ENCODE measurements at regions not wholly inside any gene's neighbourhood (a gene's known extent, or its start where the extent isn't known, plus 50 kb on each side); places are given as distances from the start of the nearest gene placed in this dataset.

- TF ChIP-seq TAF1 (IDR thresholded peaks at IDR 0.05; ENCODE audit: low read depth, low read length) (no peak), PAX5 (IDR thresholded peaks at IDR 0.05; ENCODE audit: insufficient read depth, low read length, severe bottlenecking) (no peak), POLR2AphosphoS5 (IDR thresholded peaks at IDR 0.05; ENCODE audit: low read depth, low read length) (no peak), POU2F2 (IDR thresholded peaks at IDR 0.05; ENCODE audit: low read depth, low read length) (no peak), POLR2A (IDR thresholded peaks at IDR 0.05; ENCODE audit: low read depth, low read length) (no peak), SPI1 (IDR thresholded peaks at IDR 0.05; ENCODE audit: low read depth, low read length) (no peak)
- FAIRE-seq (no peak), DNase-seq (ENCODE audit: insufficient read length, low spot score) (no peak)
Observed at GRCh38 chr3:166743481-166744134, 636.5 kb downstream of the ZBBX start.

- TF ChIP-seq PAX5 (IDR thresholded peaks at IDR 0.05; ENCODE audit: insufficient read depth, low read length, severe bottlenecking) = no peak
- no peak for TF ChIP-seq POU2F2 (IDR thresholded peaks at IDR 0.05; ENCODE audit: low read depth, low read length)
- TF ChIP-seq POLR2A (IDR thresholded peaks at IDR 0.05; ENCODE audit: low read depth, low read length) = no peak
- no peak for TF ChIP-seq POLR2AphosphoS5 (IDR thresholded peaks at IDR 0.05; ENCODE audit: low read depth, low read length)
- TF ChIP-seq SPI1 (IDR thresholded peaks at IDR 0.05; ENCODE audit: low read depth, low read length) = no peak
- no peak for TF ChIP-seq TAF1 (IDR thresholded peaks at IDR 0.05; ENCODE audit: low read depth, low read length)
- FAIRE-seq (no peak), DNase-seq (ENCODE audit: insufficient read length, low spot score) (no peak)
Observed at GRCh38 chr3:166734734-166735133, 645.4 kb downstream of the ZBBX start.

GRCh38 chr3:166731701-166732100 is 648.4 kb downstream of the ZBBX start:
- DNase-seq (ENCODE audit: insufficient read length, low spot score) (no peak), FAIRE-seq (no peak)
- TF ChIP-seq TAF1 (IDR thresholded peaks at IDR 0.05; ENCODE audit: low read depth, low read length) (no peak), PAX5 (IDR thresholded peaks at IDR 0.05; ENCODE audit: insufficient read depth, low read length, severe bottlenecking) (no peak), POLR2AphosphoS5 (IDR thresholded peaks at IDR 0.05; ENCODE audit: low read depth, low read length) (no peak), SPI1 (IDR thresholded peaks at IDR 0.05; ENCODE audit: low read depth, low read length) (no peak), POLR2A (IDR thresholded peaks at IDR 0.05; ENCODE audit: low read depth, low read length) (no peak), POU2F2 (IDR thresholded peaks at IDR 0.05; ENCODE audit: low read depth, low read length) (no peak)

- no peak for FAIRE-seq
- DNase-seq (ENCODE audit: insufficient read length, low spot score) = no peak
- TF ChIP-seq PAX5 (IDR thresholded peaks at IDR 0.05; ENCODE audit: insufficient read depth, low read length, severe bottlenecking) (no peak), POU2F2 (IDR thresholded peaks at IDR 0.05; ENCODE audit: low read depth, low read length) (no peak), POLR2A (IDR thresholded peaks at IDR 0.05; ENCODE audit: low read depth, low read length) (no peak), POLR2AphosphoS5 (IDR thresholded peaks at IDR 0.05; ENCODE audit: low read depth, low read length) (no peak), TAF1 (IDR thresholded peaks at IDR 0.05; ENCODE audit: low read depth, low read length) (no peak), SPI1 (IDR thresholded peaks at IDR 0.05; ENCODE audit: low read depth, low read length) (no peak)
Observed at GRCh38 chr3:166721466-166721865, 658.6 kb downstream of the ZBBX start.

GRCh38 chr3:166714206-166714605 is 665.9 kb downstream of the ZBBX start:
- TF ChIP-seq POU2F2 (IDR thresholded peaks at IDR 0.05; ENCODE audit: low read depth, low read length) (no peak), POLR2AphosphoS5 (IDR thresholded peaks at IDR 0.05; ENCODE audit: low read depth, low read length) (no peak), POLR2A (IDR thresholded peaks at IDR 0.05; ENCODE audit: low read depth, low read length) (no peak), SPI1 (IDR thresholded peaks at IDR 0.05; ENCODE audit: low read depth, low read length) (no peak), PAX5 (IDR thresholded peaks at IDR 0.05; ENCODE audit: insufficient read depth, low read length, severe bottlenecking) (no peak), TAF1 (IDR thresholded peaks at IDR 0.05; ENCODE audit: low read depth, low read length) (no peak)
- DNase-seq (ENCODE audit: insufficient read length, low spot score) (no peak), FAIRE-seq (no peak)

- FAIRE-seq (no peak), DNase-seq (ENCODE audit: insufficient read length, low spot score) (no peak)
- TF ChIP-seq TAF1 (IDR thresholded peaks at IDR 0.05; ENCODE audit: low read depth, low read length) (no peak), PAX5 (IDR thresholded peaks at IDR 0.05; ENCODE audit: insufficient read depth, low read length, severe bottlenecking) (no peak), POLR2A (IDR thresholded peaks at IDR 0.05; ENCODE audit: low read depth, low read length) (no peak)
Observed at GRCh38 chr3:166713787-166714186, 666.3 kb downstream of the ZBBX start.

GRCh38 chr3:166706094-166706493 is 674.0 kb downstream of the ZBBX start:
- TF ChIP-seq TAF1 (IDR thresholded peaks at IDR 0.05; ENCODE audit: low read depth, low read length) (no peak), SPI1 (IDR thresholded peaks at IDR 0.05; ENCODE audit: low read depth, low read length) (no peak), PAX5 (IDR thresholded peaks at IDR 0.05; ENCODE audit: insufficient read depth, low read length, severe bottlenecking) (no peak), POU2F2 (IDR thresholded peaks at IDR 0.05; ENCODE audit: low read depth, low read length) (no peak), POLR2AphosphoS5 (IDR thresholded peaks at IDR 0.05; ENCODE audit: low read depth, low read length) (no peak), POLR2A (IDR thresholded peaks at IDR 0.05; ENCODE audit: low read depth, low read length) (no peak)
- FAIRE-seq (no peak), DNase-seq (ENCODE audit: insufficient read length, low spot score) (no peak)

GRCh38 chr3:166697495-166697894 is 682.6 kb downstream of the ZBBX start:
- FAIRE-seq (no peak), DNase-seq (ENCODE audit: insufficient read length, low spot score) (no peak)
- no peak for TF ChIP-seq POLR2AphosphoS5 (IDR thresholded peaks at IDR 0.05; ENCODE audit: low read depth, low read length)
- no peak for TF ChIP-seq PAX5 (IDR thresholded peaks at IDR 0.05; ENCODE audit: insufficient read depth, low read length, severe bottlenecking)
- TF ChIP-seq POLR2A (IDR thresholded peaks at IDR 0.05; ENCODE audit: low read depth, low read length) = no peak
- TF ChIP-seq SPI1 (IDR thresholded peaks at IDR 0.05; ENCODE audit: low read depth, low read length) = no peak
- no peak for TF ChIP-seq TAF1 (IDR thresholded peaks at IDR 0.05; ENCODE audit: low read depth, low read length)
- TF ChIP-seq POU2F2 (IDR thresholded peaks at IDR 0.05; ENCODE audit: low read depth, low read length) = no peak

- TF ChIP-seq POLR2A (IDR thresholded peaks at IDR 0.05; ENCODE audit: low read depth, low read length) = no peak
- TF ChIP-seq SPI1 (IDR thresholded peaks at IDR 0.05; ENCODE audit: low read depth, low read length) = no peak
- no peak for TF ChIP-seq PAX5 (IDR thresholded peaks at IDR 0.05; ENCODE audit: insufficient read depth, low read length, severe bottlenecking)
- no peak for TF ChIP-seq POLR2AphosphoS5 (IDR thresholded peaks at IDR 0.05; ENCODE audit: low read depth, low read length)
- no peak for TF ChIP-seq POU2F2 (IDR thresholded peaks at IDR 0.05; ENCODE audit: low read depth, low read length)
- TF ChIP-seq TAF1 (IDR thresholded peaks at IDR 0.05; ENCODE audit: low read depth, low read length) = no peak
- FAIRE-seq (no peak), DNase-seq (ENCODE audit: insufficient read length, low spot score) (no peak)
Observed at GRCh38 chr3:166696103-166696502, 684.0 kb downstream of the ZBBX start.

- FAIRE-seq (no peak), DNase-seq (ENCODE audit: insufficient read length, low spot score) (no peak)
- TF ChIP-seq POLR2A (IDR thresholded peaks at IDR 0.05; ENCODE audit: low read depth, low read length) (no peak), POLR2AphosphoS5 (IDR thresholded peaks at IDR 0.05; ENCODE audit: low read depth, low read length) (no peak), PAX5 (IDR thresholded peaks at IDR 0.05; ENCODE audit: insufficient read depth, low read length, severe bottlenecking) (no peak), SPI1 (IDR thresholded peaks at IDR 0.05; ENCODE audit: low read depth, low read length) (no peak), TAF1 (IDR thresholded peaks at IDR 0.05; ENCODE audit: low read depth, low read length) (no peak), POU2F2 (IDR thresholded peaks at IDR 0.05; ENCODE audit: low read depth, low read length) (no peak)
Observed at GRCh38 chr3:166688665-166689064, 691.4 kb downstream of the ZBBX start.
